Colonic mucosa (tissue), 4 donors: ENCODE measurements at regions not wholly inside any gene's neighbourhood (a gene's known extent, or its start where the extent isn't known, plus 50 kb on each side); places are given as distances from the start of the nearest gene placed in this dataset.
"Not testable (repeated sequence)": the region's sequence is repeated elsewhere in the genome, so short reads cannot be mapped to it uniquely, and the experiment has no call there.

Experiments used
- DNase-seq: peaks from one replicate; pipeline ENCODE4 v3.0.0-alpha.2; 2020
- H3K27ac ChIP-seq: fragments of 200-600 bp; one replicate; pipeline ENCODE4 v1.8.0; 2021
- H3K27me3 ChIP-seq: fragments of 200-600 bp; one replicate; pipeline ENCODE4 v1.8.0; 2021
- H3K36me3 ChIP-seq: fragments of 200-600 bp; one replicate; pipeline ENCODE4 v1.8.0; 2021
- H3K4me1 ChIP-seq: fragments of 200-600 bp; one replicate; pipeline ENCODE4 v1.8.0; 2021; ENCODE audit warnings: mild to moderate bottlenecking
- H3K4me3 ChIP-seq: fragments of 200-600 bp; one replicate; pipeline ENCODE4 v1.8.0; 2021
- H3K9ac ChIP-seq, 2 donors: one replicate each; pipeline ENCODE4 v1.7.0; 2013; ENCODE audit warnings: control low read depth in 2 of 2, low read depth in 2 of 2, low read length in 2 of 2
- H3K9me3 ChIP-seq: fragments of 200-600 bp; one replicate; pipeline ENCODE4 v1.8.0; 2021
- CTCF ChIP-seq: fragments of 200-600 bp; IDR thresholded peaks from one replicate; pipeline ENCODE4 v1.8.0; 2022; ENCODE audit warnings: antibody characterized with exemption, mild to moderate bottlenecking
- intact Hi-C: fragments of 100-400 bp; cut with DNase I; formaldehyde crosslinking; loops from one replicate; pipeline ENCODE4 v1.14.1; 2022
- donor health status: healthy.
- donor health status: DM: no; HTN: no; CAD: no.
- donor health status: DM: no; HTN: no; CAD: no.

- H3K27me3 ChIP-seq: no peaks in the 10 kb centered on the region
- no peak for TF ChIP-seq CTCF
- H3K9me3 ChIP-seq: no peaks in the 10 kb centered on the region
- DNase-seq: peak; percentile 27
- intact Hi-C loops: no loop called here
- H3K4me3 ChIP-seq: no peak overlapping the region
- no peaks in the 10 kb centered on the region for H3K36me3 ChIP-seq
- H3K4me1 ChIP-seq: no peaks in the 10 kb centered on the region
- no peak overlapping the region for H3K9ac ChIP-seq
- no peak overlapping the region for H3K27ac ChIP-seq
Observed at GRCh38 chr5:56048124-56048523, 53.4 kb upstream of the IL6ST start.

- H3K27ac ChIP-seq: no peak overlapping the region
- no peaks in the 10 kb centered on the region for H3K36me3 ChIP-seq
- no peaks in the 10 kb centered on the region for H3K27me3 ChIP-seq
- H3K4me3 ChIP-seq: no peak overlapping the region
- H3K4me1 ChIP-seq: no peaks in the 10 kb centered on the region
- no peak for DNase-seq
- H3K9me3 ChIP-seq: no peaks in the 10 kb centered on the region
- intact Hi-C loops: no loop called here
- TF ChIP-seq CTCF: no peak
- H3K9ac ChIP-seq: no peak overlapping the region
Observed at GRCh38 chr5:56047448-56047847, 52.7 kb upstream of the IL6ST start.

GRCh38 chr5:56045469-56045868 lies 50.7 kb upstream of the IL6ST start:
- TF ChIP-seq CTCF: no peak
- Histone ChIP-seq H3K4me1 (no peaks in the 10 kb centered on the region), H3K4me3 (no peak overlapping the region), H3K36me3 (no peaks in the 10 kb centered on the region), H3K27me3 (no peaks in the 10 kb centered on the region), H3K27ac (no peak overlapping the region), H3K9me3 (no peaks in the 10 kb centered on the region), H3K9ac (no peak overlapping the region)
- DNase-seq: no peak
- intact Hi-C loops: no loop called here

- intact Hi-C loops: not testable (repeated sequence)
Observed at GRCh38 chr5:56044746-56045428, 50.1 kb upstream of the IL6ST start.

More at GRCh38 chr5:56044746-56045428, 50.1 kb upstream of the IL6ST start:
- not testable (repeated sequence) for H3K27me3 ChIP-seq, H3K36me3 ChIP-seq, H3K27ac ChIP-seq, H3K4me3 ChIP-seq, H3K9ac ChIP-seq, H3K4me1 ChIP-seq, H3K9me3 ChIP-seq, DNase-seq
